HepG2 (cell line): ENCODE measurements at regions not wholly inside any gene's neighbourhood (a gene's known extent, or its start where the extent isn't known, plus 50 kb on each side); places are given as distances from the start of the nearest gene placed in this dataset.

ENCODE experiments used
- ATF7-NPFF ChIP-seq: sonication (generic); formaldehyde crosslinking; IDR thresholded peaks from 2 replicates; pipeline ENCODE4 v1.8.1; 2023; ENCODE audit warnings: mild to moderate bottlenecking, low read depth, missing genetic modification reagents, moderate library complexity
- CTCF ChIP-seq: sonication (generic); formaldehyde crosslinking; IDR thresholded peaks from 2 replicates; pipeline ENCODE4 v1.5.0; 2020; ENCODE audit warnings: mild to moderate bottlenecking, missing genetic modification reagents, moderate library complexity
- ELF3 ChIP-seq: IDR thresholded peaks from 2 replicates; pipeline ENCODE4 v1.6.1; 2016; ENCODE audit warnings: missing genetic modification reagents, missing compliant biosample characterization
- GTF3A ChIP-seq: sonication (generic); formaldehyde crosslinking; conservative IDR thresholded peaks from 2 replicates; pipeline ENCODE4 v1.4.0; 2020; ENCODE audit warnings: mild to moderate bottlenecking, missing genetic modification reagents
- HIC2 ChIP-seq: sonication (generic); formaldehyde crosslinking; IDR thresholded peaks from 2 replicates; pipeline ENCODE4 v1.9.0; 2022; ENCODE audit warnings: low read depth, missing genetic modification reagents
- MAFF ChIP-seq: IDR thresholded peaks from 2 replicates; pipeline ENCODE4 v1.6.1; 2011; ENCODE audit warnings: low read depth, low read length, improper control_type of control experiment
- NFE2L2 ChIP-seq: fragments of 150-350 bp; IDR thresholded peaks from 2 replicates; pipeline ENCODE4 v1.6.1; 2014; ENCODE audit warnings: low read length
- NFIB ChIP-seq: sonication (generic); formaldehyde crosslinking; IDR thresholded peaks from 2 replicates; pipeline ENCODE4 v1.9.0; 2021; ENCODE audit warnings: missing genetic modification reagents, mild to moderate bottlenecking, borderline replicate concordance
- ONECUT2 ChIP-seq: sonication (generic); formaldehyde crosslinking; IDR thresholded peaks from 2 replicates; pipeline ENCODE4 v1.4.0; 2020; ENCODE audit warnings: missing genetic modification reagents
- PHF5A ChIP-seq: IDR thresholded peaks from one replicate; pipeline ENCODE4 v1.6.1; 2018; ENCODE audit warnings: low read depth, missing genetic modification reagents; ENCODE audit not compliant: unreplicated experiment
- SIX1 ChIP-seq: sonication (generic); formaldehyde crosslinking; IDR thresholded peaks from 2 replicates; pipeline ENCODE4 v1.4.0; 2020; ENCODE audit warnings: missing genetic modification reagents, borderline replicate concordance
- USF2 ChIP-seq, 2 experiments: sonication (generic) in 1 of 2; formaldehyde crosslinking in 1 of 2; IDR thresholded peaks; 2 replicates each; pipeline versions ENCODE4 v1.5.1 to v1.6.1; 2011 to 2020; ENCODE audit warnings: borderline replicate concordance in 1 of 2, low read depth in 1 of 2, low read length in 1 of 2, mild to moderate bottlenecking in 1 of 2, missing genetic modification reagents in 1 of 2, moderate library complexity in 1 of 2
- ZBTB2 ChIP-seq: sonication (generic); formaldehyde crosslinking; IDR thresholded peaks from 2 replicates; pipeline ENCODE4 v1.8.0; 2022; ENCODE audit warnings: low read depth, missing genetic modification reagents
- ZKSCAN5 ChIP-seq: sonication (generic); formaldehyde crosslinking; IDR thresholded peaks from 2 replicates; pipeline ENCODE4 v1.5.1; 2020; ENCODE audit warnings: mild to moderate bottlenecking, missing genetic modification reagents
- ZNF232 ChIP-seq: sonication (generic); formaldehyde crosslinking; IDR thresholded peaks from 2 replicates; pipeline ENCODE4 v1.4.0; 2020; ENCODE audit warnings: missing genetic modification reagents, borderline replicate concordance
- ZNF3 ChIP-seq: IDR thresholded peaks from 2 replicates; pipeline ENCODE4 v1.7.0; 2017; ENCODE audit warnings: inconsistent platforms
- ZNF331 ChIP-seq: sonication (generic); formaldehyde crosslinking; IDR thresholded peaks from 2 replicates; pipeline ENCODE4 v1.4.0; 2020; ENCODE audit warnings: missing genetic modification reagents
- ZNF652 ChIP-seq: IDR thresholded peaks from 2 replicates; pipeline ENCODE4 v1.6.1; 2016; ENCODE audit warnings: low read depth, borderline replicate concordance
- ZNF740 ChIP-seq: sonication (generic); formaldehyde crosslinking; IDR thresholded peaks from 2 replicates; pipeline ENCODE4 v1.4.0; 2020; ENCODE audit warnings: missing genetic modification reagents
- ZNF747 ChIP-seq: sonication (generic); formaldehyde crosslinking; IDR thresholded peaks from 2 replicates; pipeline ENCODE4 v1.8.1; 2023; ENCODE audit warnings: missing genetic modification reagents, mild to moderate bottlenecking, borderline replicate concordance
- ZNF878 ChIP-seq: sonication (generic); formaldehyde crosslinking; IDR thresholded peaks from 2 replicates; pipeline ENCODE4 v1.8.1; 2023; ENCODE audit warnings: mild to moderate bottlenecking, missing genetic modification reagents, moderate library complexity

GRCh38 chr2:190809139-190809764, 71.4 kb upstream of the GLS start (continued):
- TF ChIP-seq ZKSCAN5 (CRISPR knock-in tag) (peak; percentile 78; the same call in 1 of the 2 replicates), ZBTB2 (CRISPR knock-in tag) (peak; percentile 77; the same call in 1 of the 2 replicates), SIX1 (CRISPR knock-in tag) (peak; percentile 72; the same call in 1 of the 2 replicates), ZNF747 (CRISPR knock-in tag) (peak; percentile 91; the same call in 1 of the 2 replicates), NFIB (no peak), ZNF652 (CRISPR knock-in tag) (peak; percentile 37), ZNF331 (CRISPR knock-in tag) (peak; percentile 95), CTCF (CRISPR knock-in tag) (no peak), USF2 (IDR thresholded peaks at IDR 0.05; ENCODE audit: low read depth, low read length) (peak; percentile 88), USF2 (CRISPR knock-in tag; IDR thresholded peaks at IDR 0.05; ENCODE audit: borderline replicate concordance) (peak; percentile 75; the same call in 1 of the 2 replicates), ZNF740 (CRISPR knock-in tag) (peak; percentile 60; the same call in 1 of the 2 replicates), MAFF (peak; percentile 61; the same call in 1 of the 2 replicates), HIC2 (CRISPR knock-in tag) (peak; percentile 50; the same call in 1 of the 2 replicates), ZNF232 (peak; percentile 83; the same call in 1 of the 2 replicates), ONECUT2 (CRISPR knock-in tag) (peak; percentile 76), ZNF878 (CRISPR knock-in tag) (peak; percentile 99), NFE2L2 (no peak), ELF3 (CRISPR knock-in tag) (peak; percentile 95), PHF5A (CRISPR knock-in tag) (peak; percentile 92), GTF3A (0 out of 2 replicates have a peak, but pooled peaks have one; percentile 48), ZNF3 (CRISPR knock-in tag) (peak; percentile 35; the same call in 1 of the 2 replicates), ATF7-NPFF (CRISPR knock-in tag) (peak; percentile 70)
